Astrocyte (in vitro differentiated cells and primary cell): ENCODE measurements at regions not wholly inside any gene's neighbourhood (a gene's known extent, or its start where the extent isn't known, plus 50 kb on each side); places are given as distances from the start of the nearest gene placed in this dataset.

ENCODE experiments used
- CTCF ChIP-seq: IDR thresholded peaks from 2 replicates; pipeline ENCODE4 v1.5.1; 2011; ENCODE audit warnings: low read depth, mild to moderate bottlenecking, inconsistent platforms, low read length, moderate library complexity; ENCODE audit not compliant: insufficient read depth
- EZH2 ChIP-seq: IDR thresholded peaks from 2 replicates; pipeline ENCODE4 v1.6.1; 2012; ENCODE audit warnings: mild to moderate bottlenecking, low read length, inconsistent platforms; ENCODE audit not compliant: insufficient read depth

- TF ChIP-seq CTCF (no peak), EZH2 (no peak)
Observed at GRCh38 chr2:8026381-8026780, 655.5 kb upstream of the ID2 start.
